Immature natural killer cell (primary cell): ENCODE measurements at regions not wholly inside any gene's neighbourhood (a gene's known extent, or its start where the extent isn't known, plus 50 kb on each side); places are given as distances from the start of the nearest gene placed in this dataset.
A peak's percentile ranks its signal among the peaks of the same experiment; 100 is the strongest.

ENCODE experiments used
- DNase-seq, 3 donors: peaks; one replicate each; pipeline ENCODE4 v3.0.0; 2022; ENCODE audit warnings: mixed read lengths in 1 of 3
- H3K27ac Mint-ChIP-seq, 6 donors: one replicate each; pipeline ENCODE4 v1.8.0; 2020; ENCODE audit warnings: mixed read lengths in 6 of 6, mild to moderate bottlenecking in 5 of 6, inconsistent platforms in 4 of 6, moderate library complexity in 3 of 6
- H3K27me3 Mint-ChIP-seq, 3 donors: one replicate each; pipeline ENCODE4 v1.8.0; 2020 to 2021; ENCODE audit warnings: low read depth in 3 of 3, mild to moderate bottlenecking in 3 of 3, mixed read lengths in 3 of 3, moderate library complexity in 3 of 3, inconsistent platforms in 1 of 3
- H3K36me3 Mint-ChIP-seq, 3 donors: one replicate each; pipeline ENCODE4 v1.8.0; 2020; ENCODE audit warnings: mixed read lengths in 3 of 3, inconsistent platforms in 2 of 3, mild to moderate bottlenecking in 2 of 3
- H3K4me1 Mint-ChIP-seq, 2 donors: one replicate each; pipeline ENCODE4 v1.8.0; 2020; ENCODE audit warnings: inconsistent platforms in 2 of 2, mild to moderate bottlenecking in 2 of 2, mixed read lengths in 2 of 2, moderate library complexity in 1 of 2
- H3K4me3 Mint-ChIP-seq, 5 donors: one replicate each; pipeline ENCODE4 v1.8.0; 2020; ENCODE audit warnings: mild to moderate bottlenecking in 5 of 5, mixed read lengths in 5 of 5, inconsistent platforms in 3 of 5, moderate library complexity in 3 of 5
- H3K9me3 Mint-ChIP-seq, 6 donors: one replicate each; pipeline ENCODE4 v1.8.0; 2020; ENCODE audit warnings: mild to moderate bottlenecking in 6 of 6, mixed read lengths in 6 of 6, inconsistent platforms in 4 of 6, moderate library complexity in 3 of 6

- H3K4me3 Mint-ChIP-seq = no peak overlapping the region
- peaks cover 0 to 5% (median 0%) of the 10 kb centered on the region in 3 donors for H3K36me3 Mint-ChIP-seq
- no peak overlapping the region for H3K27ac Mint-ChIP-seq
- peaks cover 0 to 3% (median 0%) of the 10 kb centered on the region in 3 donors for H3K27me3 Mint-ChIP-seq
- DNase-seq = no peak
- H3K9me3 Mint-ChIP-seq = peaks cover 1 to 19% (median 8%) of the 10 kb centered on the region in 6 donors
- H3K4me1 Mint-ChIP-seq = no peaks in the 10 kb centered on the region
Measured at GRCh38 chr1:82969340-82969739, 1029.6 kb downstream of the TTLL7 start.

DNA sequence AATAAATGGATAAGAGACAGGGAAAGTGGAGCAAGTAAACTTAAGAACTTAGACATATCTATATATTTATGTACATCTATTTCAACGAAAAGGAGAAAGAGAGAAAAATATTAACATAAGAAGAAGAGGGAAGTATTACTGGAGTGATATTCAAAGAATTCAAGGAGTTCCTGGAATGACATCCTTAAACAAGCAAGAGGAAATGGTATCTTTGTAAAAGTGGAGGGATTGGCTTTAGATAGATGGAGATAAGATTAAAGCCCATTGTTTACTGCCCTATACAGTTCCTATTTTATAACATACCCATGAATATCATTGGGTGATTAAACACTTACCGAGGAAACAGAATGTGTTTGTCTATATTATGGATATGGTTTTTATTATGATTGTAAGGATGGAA lies 1036.3 kb downstream of the TTLL7 start:
- H3K4me1 Mint-ChIP-seq = no peaks in the 10 kb centered on the region
- no peaks in the 10 kb centered on the region for H3K36me3 Mint-ChIP-seq
- no peaks in the 10 kb centered on the region for H3K27me3 Mint-ChIP-seq
- H3K9me3 Mint-ChIP-seq = peaks cover 0 to 6% (median 0%) of the 10 kb centered on the region in 6 donors
- no peak overlapping the region for H3K4me3 Mint-ChIP-seq
- no peak for DNase-seq
- H3K27ac Mint-ChIP-seq = no peak overlapping the region

GRCh38 chr1:82950606-82951200 lies 1048.2 kb downstream of the TTLL7 start:
- no peak for DNase-seq
- H3K4me3 Mint-ChIP-seq = no peak overlapping the region
- H3K27me3 Mint-ChIP-seq = peaks cover 0 to 2% (median 1%) of the 10 kb centered on the region in 3 donors
- peaks cover 0 to 38% (median 12%) of the 10 kb centered on the region in 6 donors for H3K9me3 Mint-ChIP-seq
- no peak overlapping the region for H3K27ac Mint-ChIP-seq
- H3K36me3 Mint-ChIP-seq = no peaks in the 10 kb centered on the region
- H3K4me1 Mint-ChIP-seq = no peaks in the 10 kb centered on the region

DNA sequence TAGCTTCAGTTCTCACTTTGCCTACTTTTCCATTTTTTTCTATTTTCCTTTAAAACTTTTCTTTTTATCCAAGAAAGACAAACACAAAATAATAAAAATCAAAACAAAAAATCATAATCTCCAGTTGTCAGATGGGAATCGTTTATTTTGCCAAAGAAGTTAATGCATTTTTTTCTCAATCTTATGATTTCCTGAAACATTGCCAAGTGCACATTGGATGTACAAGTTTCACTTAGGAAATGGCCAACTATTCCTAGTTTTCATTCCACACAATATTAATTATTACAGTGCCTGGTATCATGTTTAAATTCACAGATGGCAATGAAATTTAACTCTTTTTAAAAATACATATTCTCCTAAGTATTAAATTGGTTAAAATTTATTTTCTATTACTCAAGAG lies 1050.5 kb downstream of the TTLL7 start:
- DNase-seq = no peak
- H3K9me3 Mint-ChIP-seq = peaks cover 0 to 43% (median 13%) of the 10 kb centered on the region in 6 donors
- H3K4me1 Mint-ChIP-seq = no peaks in the 10 kb centered on the region
- no peak overlapping the region for H3K27ac Mint-ChIP-seq
- H3K27me3 Mint-ChIP-seq = peaks cover 0 to 2% (median 1%) of the 10 kb centered on the region in 3 donors
- no peak overlapping the region for H3K4me3 Mint-ChIP-seq
- H3K36me3 Mint-ChIP-seq = no peaks in the 10 kb centered on the region

DNA sequence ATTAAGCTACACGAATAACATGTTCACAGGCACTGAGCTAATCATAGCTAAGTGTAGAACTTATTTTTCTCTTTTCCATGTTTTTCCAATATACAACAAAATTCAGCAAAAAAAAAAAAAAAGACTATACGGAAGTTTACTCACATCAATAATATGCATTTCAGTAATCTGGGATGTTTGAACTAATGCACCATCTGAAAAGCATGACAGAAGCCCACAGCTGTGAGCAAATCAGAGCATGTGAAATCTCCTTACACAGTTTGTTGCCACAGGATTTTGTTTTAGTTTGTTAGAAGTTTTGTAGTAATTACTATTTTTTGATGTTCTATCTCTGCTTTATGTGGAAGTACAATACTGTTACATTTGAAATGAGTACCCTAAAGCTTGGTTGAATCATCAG lies 1051.7 kb downstream of the TTLL7 start:
- H3K4me1 Mint-ChIP-seq = no peaks in the 10 kb centered on the region
- H3K9me3 Mint-ChIP-seq = peaks cover 0 to 48% (median 16%) of the 10 kb centered on the region in 6 donors
- peaks cover 0 to 2% (median 1%) of the 10 kb centered on the region in 3 donors for H3K27me3 Mint-ChIP-seq
- DNase-seq = no peak
- H3K4me3 Mint-ChIP-seq = no peak overlapping the region
- peaks cover 0 to 5% (median 0%) of the 10 kb centered on the region in 3 donors for H3K36me3 Mint-ChIP-seq
- H3K27ac Mint-ChIP-seq = no peak overlapping the region

- no peak for DNase-seq
- H3K27ac Mint-ChIP-seq = no peak overlapping the region
- H3K27me3 Mint-ChIP-seq = peaks cover 0 to 2% (median 1%) of the 10 kb centered on the region in 3 donors
- peaks cover 0 to 5% (median 0%) of the 10 kb centered on the region in 3 donors for H3K36me3 Mint-ChIP-seq
- H3K9me3 Mint-ChIP-seq = peaks cover 0 to 53% (median 13%) of the 10 kb centered on the region in 6 donors
- no peak overlapping the region for H3K4me3 Mint-ChIP-seq
- H3K4me1 Mint-ChIP-seq = no peaks in the 10 kb centered on the region
Measured at GRCh38 chr1:82946096-82946605, 1052.8 kb downstream of the TTLL7 start.

DNA sequence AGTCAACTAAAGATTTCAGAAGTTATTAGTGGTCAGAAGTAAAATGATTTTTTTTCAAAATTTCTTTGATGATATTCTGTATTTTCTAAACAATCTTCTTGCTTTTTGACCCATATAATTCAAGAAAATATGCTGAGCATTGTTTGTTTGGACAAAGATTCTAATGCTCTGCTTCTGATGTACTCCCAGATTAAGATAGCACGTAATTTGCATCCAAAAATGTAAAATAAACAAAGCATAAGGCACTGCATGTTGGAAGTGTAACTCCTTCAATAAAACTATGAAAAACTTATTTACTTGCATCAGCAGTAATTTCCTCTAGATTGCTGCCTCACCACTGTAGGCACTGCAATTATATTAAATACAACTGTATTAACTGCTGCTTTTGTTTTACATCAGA lies 1054.1 kb downstream of the TTLL7 start:
- Mint-ChIP-seq H3K36me3 (peaks cover 0 to 5% (median 0%) of the 10 kb centered on the region in 3 donors), H3K9me3 (peaks cover 4 to 49% (median 14%) of the 10 kb centered on the region in 6 donors), H3K4me3 (no peak overlapping the region), H3K27me3 (peaks cover 0 to 2% (median 1%) of the 10 kb centered on the region in 3 donors), H3K4me1 (no peaks in the 10 kb centered on the region), H3K27ac (no peak overlapping the region)
- no peak for DNase-seq

- Mint-ChIP-seq H3K9me3 (peaks cover 8 to 46% (median 19%) of the 10 kb centered on the region in 6 donors), H3K27ac (no peak overlapping the region)
Measured at GRCh38 chr1:82934074-82934473, 1064.9 kb downstream of the TTLL7 start.

DNA sequence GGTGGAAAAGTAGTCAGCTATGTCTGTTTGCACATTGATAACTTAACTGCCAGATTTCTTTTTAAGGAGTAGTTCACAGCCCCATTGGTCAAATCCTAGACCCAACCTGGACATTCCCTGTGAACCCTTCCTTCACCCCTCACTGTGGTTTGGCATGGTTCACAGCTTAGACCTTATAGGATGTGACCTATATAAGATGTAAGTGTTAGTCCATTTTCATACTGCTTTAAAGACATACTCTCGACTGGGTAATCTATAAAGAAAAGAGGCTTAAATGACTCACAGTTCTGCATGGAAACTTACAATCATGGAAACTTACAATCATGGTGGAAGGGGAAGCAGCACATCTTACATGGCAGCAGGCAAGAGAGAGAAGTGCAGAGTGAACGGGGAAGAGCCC lies 1066.2 kb downstream of the TTLL7 start:
- Mint-ChIP-seq H3K4me1 (peaks cover 11 to 36% of the 10 kb centered on the region in 2 donors), H3K36me3 (peaks cover 0 to 9% (median 6%) of the 10 kb centered on the region in 3 donors), H3K9me3 (peaks cover 7 to 43% (median 13%) of the 10 kb centered on the region in 6 donors), H3K27ac (no peak overlapping the region), H3K4me3 (no peak overlapping the region), H3K27me3 (no peaks in the 10 kb centered on the region)
- DNase-seq = no peak

More at GRCh38 chr1:82934074-82934473, 1064.9 kb downstream of the TTLL7 start:
- peaks cover 9 to 25% of the 10 kb centered on the region in 2 donors for H3K4me1 Mint-ChIP-seq
- no peaks in the 10 kb centered on the region for H3K27me3 Mint-ChIP-seq
- peaks cover 0 to 9% (median 6%) of the 10 kb centered on the region in 3 donors for H3K36me3 Mint-ChIP-seq
- no peak overlapping the region for H3K4me3 Mint-ChIP-seq
- DNase-seq = no peak

- peaks cover 7 to 39% (median 12%) of the 10 kb centered on the region in 6 donors for H3K9me3 Mint-ChIP-seq
- peaks cover 0 to 9% (median 6%) of the 10 kb centered on the region in 3 donors for H3K36me3 Mint-ChIP-seq
- no peak overlapping the region for H3K27ac Mint-ChIP-seq
- H3K27me3 Mint-ChIP-seq = no peaks in the 10 kb centered on the region
- no peak for DNase-seq
- H3K4me3 Mint-ChIP-seq = no peak overlapping the region
- peaks cover 11 to 40% of the 10 kb centered on the region in 2 donors for H3K4me1 Mint-ChIP-seq
Measured at GRCh38 chr1:82932207-82932606, 1066.7 kb downstream of the TTLL7 start.

GRCh38 chr1:82931006-82931405 lies 1067.9 kb downstream of the TTLL7 start:
- H3K27me3 Mint-ChIP-seq = no peaks in the 10 kb centered on the region
- peaks cover 0 to 9% (median 6%) of the 10 kb centered on the region in 3 donors for H3K36me3 Mint-ChIP-seq
- peaks cover 11 to 40% of the 10 kb centered on the region in 2 donors for H3K4me1 Mint-ChIP-seq
- DNase-seq = peak; percentile 8 to 29 (median 16)
- H3K4me3 Mint-ChIP-seq = peak overlapping the region in 1 of 5 donors; percentile 46
- peak overlapping the region in 1 of 6 donors; percentile 55 for H3K27ac Mint-ChIP-seq
- peaks cover 5 to 33% (median 12%) of the 10 kb centered on the region in 6 donors for H3K9me3 Mint-ChIP-seq

DNA sequence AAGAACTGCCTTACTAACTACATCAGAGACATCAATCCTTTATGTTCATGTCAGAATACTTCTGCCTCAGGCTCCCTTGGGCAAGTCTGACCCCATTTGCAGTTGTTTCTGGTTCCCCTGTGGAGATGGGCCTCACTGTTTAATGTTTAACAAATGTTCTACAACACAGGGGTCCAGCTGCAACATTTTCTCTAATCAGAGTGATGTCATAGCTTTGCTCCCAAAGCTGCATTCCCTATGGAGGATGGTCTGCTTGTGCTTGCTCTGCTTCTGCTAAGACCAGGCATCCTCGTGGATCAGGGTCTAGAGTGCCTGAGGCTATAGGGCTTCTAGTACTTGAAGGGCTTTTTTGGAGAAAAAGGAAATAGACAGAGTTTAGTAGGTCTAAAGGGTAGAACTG lies 1071.2 kb downstream of the TTLL7 start:
- no peaks in the 10 kb centered on the region for H3K27me3 Mint-ChIP-seq
- no peak overlapping the region for H3K27ac Mint-ChIP-seq
- H3K4me1 Mint-ChIP-seq = peaks cover 11 to 39% of the 10 kb centered on the region in 2 donors
- peaks cover 5 to 36% (median 9%) of the 10 kb centered on the region in 6 donors for H3K9me3 Mint-ChIP-seq
- H3K36me3 Mint-ChIP-seq = peaks cover 0 to 4% (median 1%) of the 10 kb centered on the region in 3 donors
- no peak for DNase-seq
- H3K4me3 Mint-ChIP-seq = no peak overlapping the region

DNA sequence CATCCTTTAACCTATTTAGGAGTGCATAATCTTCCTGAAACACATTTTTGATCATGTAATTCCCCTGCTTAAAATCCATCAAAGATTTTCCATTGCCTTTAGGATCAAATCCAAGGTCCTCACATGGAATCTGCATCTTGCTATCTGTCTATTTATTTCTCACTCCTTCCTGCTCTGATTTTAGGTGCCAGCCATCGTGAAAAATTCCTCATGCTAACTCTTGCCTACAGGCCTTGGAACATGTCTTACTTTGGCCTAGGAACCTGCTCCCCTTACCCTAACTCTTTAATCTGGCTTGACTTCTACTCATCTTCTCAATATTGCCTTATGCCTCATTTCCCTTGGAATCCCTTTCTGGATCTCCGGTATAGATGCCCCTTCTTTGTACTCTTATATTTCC lies 1074.3 kb downstream of the TTLL7 start:
- peaks cover 2 to 15% of the 10 kb centered on the region in 2 donors for H3K4me1 Mint-ChIP-seq
- no peak overlapping the region for H3K4me3 Mint-ChIP-seq
- DNase-seq = no peak
- H3K9me3 Mint-ChIP-seq = peaks cover 6 to 30% (median 11%) of the 10 kb centered on the region in 6 donors
- H3K27me3 Mint-ChIP-seq = no peaks in the 10 kb centered on the region
- H3K36me3 Mint-ChIP-seq = no peaks in the 10 kb centered on the region
- no peak overlapping the region for H3K27ac Mint-ChIP-seq

- no peaks in the 10 kb centered on the region for H3K27me3 Mint-ChIP-seq
- H3K9me3 Mint-ChIP-seq = peaks cover 4 to 27% (median 9%) of the 10 kb centered on the region in 6 donors
- DNase-seq = no peak
- H3K4me1 Mint-ChIP-seq = peaks cover under 1 to 13% of the 10 kb centered on the region in 2 donors
- H3K36me3 Mint-ChIP-seq = no peaks in the 10 kb centered on the region
- no peak overlapping the region for H3K4me3 Mint-ChIP-seq
- H3K27ac Mint-ChIP-seq = no peak overlapping the region
Measured at GRCh38 chr1:82923931-82924330, 1075.0 kb downstream of the TTLL7 start.
